Pons (tissue), 1 donor: ENCODE measurements at regions not wholly inside any gene's neighbourhood (a gene's known extent, or its start where the extent isn't known, plus 50 kb on each side); places are given as distances from the start of the nearest gene placed in this dataset.

Experiments
- DNase-seq: peaks from one replicate; pipeline ENCODE4 v3.0.0-alpha.2; 2016; ENCODE audit warnings: low spot score

DNA sequence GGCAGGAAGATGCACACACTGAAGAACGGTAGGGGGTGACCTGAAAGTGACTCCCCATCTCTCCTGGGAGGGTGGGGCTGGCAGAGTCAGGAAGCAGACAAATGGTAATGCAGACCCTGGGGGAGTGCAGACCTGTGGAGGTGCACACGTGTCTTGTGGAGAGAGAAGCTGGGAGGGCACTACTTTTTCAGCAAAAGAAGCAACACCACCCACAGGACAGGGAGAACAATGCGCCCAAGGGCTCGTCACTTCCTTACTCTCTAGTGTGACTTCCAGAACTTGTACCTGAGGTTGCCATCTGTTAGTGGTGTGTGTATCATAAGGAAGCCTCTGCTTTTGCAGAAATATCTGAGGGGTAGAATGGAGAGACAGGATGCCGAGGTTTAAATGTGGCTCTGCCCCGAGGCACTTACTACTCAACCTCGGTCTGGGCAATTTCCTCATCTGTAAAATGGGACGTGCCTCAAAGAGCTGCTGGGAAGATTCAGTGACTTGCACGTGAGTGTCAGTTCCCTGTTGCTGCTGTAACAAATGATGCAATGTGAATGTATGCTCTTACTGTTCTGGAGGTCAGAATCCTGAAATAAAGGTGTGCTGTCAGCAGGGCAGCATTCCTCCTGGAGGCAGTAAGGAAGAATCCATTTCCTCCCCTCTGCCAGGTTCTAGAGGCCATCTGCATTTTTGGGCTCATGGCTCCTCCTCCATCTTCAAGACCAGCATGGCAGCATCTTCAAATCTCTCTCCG is 323.4 kb downstream of the SHANK2 start:
- DNase-seq: no peak

DNA sequence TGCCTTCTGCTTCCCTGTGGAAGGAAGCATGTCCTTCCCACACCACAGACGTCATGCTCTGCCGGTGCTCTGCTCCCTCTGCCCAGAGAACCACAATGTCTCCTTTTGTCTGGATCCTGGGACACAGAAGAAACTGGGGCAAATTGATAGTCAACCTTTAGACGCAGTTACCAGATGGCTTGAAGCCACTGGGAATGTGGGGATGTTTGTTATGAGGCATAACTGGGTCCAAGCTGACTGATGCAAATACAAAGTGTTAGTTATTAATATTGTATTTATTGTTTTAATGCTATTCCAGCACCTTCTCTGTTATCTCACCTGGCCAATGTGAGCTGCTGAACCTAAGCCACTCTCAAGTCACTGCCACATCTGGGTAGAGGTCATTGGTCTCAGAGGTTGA is 322.2 kb downstream of the SHANK2 start:
- no peak for DNase-seq

DNA sequence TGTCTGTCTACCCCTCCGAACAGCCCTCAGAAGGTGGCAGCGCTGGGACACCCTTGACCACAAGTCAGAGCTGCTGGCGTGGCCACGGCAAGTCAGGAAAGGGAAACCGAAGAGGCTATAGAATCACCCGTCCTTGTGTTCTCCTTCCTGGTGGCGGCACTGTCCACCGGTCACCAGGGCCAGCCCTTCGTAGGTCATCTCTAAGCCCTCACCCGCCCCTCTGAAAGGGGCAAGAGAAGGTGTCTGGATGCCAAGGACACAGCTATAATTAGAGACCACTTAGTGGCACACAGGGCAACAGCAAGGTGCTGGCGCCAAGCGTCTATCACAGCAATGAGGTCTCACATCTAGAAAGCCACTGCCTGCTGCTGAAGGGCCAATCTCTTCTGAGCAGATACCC is 320.9 kb downstream of the SHANK2 start:
- DNase-seq: no peak

DNA sequence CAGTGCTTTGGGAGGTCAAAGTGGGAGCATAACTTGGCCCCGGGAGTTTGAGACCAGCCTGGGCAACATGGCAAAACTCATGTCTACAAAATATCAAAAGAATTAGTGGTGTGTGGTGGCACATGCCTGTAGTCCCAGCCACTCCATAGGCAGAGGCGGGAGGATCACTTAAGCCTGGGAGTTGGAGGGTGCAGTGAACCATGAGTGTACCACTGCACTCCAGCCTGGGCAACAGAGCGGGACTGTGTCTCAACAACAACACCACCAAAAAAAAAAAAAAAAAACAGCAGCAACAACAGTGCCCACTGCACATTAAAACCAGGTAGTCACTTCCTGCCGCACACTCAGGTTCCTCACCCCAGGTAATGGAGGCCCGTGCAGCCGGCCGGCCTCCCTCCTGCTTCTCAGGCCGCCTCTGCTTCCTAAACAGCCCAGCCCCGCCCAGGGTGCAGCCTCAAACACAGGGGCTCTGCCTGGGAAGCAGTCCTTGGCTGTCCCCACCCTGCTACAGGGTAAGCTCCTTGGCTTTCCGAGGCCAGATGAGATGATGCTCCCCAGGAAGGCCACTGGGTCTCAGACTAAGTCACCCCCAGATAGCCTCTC is 318.3 kb downstream of the SHANK2 start:
- no peak for DNase-seq

DNA sequence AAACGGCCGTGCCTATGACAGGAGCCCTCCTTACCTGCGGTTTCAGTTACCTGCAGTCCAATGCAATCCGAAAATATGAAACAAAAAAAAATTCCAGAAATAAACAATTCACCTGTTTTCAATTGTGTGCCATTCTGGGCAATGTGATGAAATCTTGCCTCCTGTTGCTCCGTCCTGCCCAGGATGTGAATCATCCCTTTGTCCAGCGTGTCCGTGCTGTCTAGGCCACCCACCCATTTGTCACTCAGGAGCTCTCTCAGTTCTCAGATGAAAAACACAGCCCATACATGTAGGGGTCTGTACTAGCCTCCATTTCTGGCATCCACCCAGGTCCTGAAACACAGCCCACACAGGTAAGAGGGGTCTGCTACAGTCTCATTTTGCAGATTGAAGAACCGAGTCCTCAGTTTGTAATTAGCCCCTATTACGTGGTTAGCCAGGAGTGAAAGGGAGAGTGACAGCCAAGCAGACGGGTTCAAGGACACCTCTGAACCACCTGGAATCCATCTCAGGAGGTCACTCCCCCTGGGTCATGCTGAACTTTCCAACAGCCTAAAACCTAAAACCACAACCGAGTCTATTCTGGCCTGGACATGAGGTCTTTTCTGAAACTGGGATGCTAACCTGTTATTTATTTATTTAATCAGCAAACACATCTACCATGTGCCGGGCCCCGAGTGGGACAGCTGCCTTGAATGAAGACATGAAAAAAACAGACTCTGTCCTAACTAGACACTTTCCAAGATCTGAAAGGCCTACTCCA is 317.2 kb downstream of the SHANK2 start:
- DNase-seq: no peak

DNA sequence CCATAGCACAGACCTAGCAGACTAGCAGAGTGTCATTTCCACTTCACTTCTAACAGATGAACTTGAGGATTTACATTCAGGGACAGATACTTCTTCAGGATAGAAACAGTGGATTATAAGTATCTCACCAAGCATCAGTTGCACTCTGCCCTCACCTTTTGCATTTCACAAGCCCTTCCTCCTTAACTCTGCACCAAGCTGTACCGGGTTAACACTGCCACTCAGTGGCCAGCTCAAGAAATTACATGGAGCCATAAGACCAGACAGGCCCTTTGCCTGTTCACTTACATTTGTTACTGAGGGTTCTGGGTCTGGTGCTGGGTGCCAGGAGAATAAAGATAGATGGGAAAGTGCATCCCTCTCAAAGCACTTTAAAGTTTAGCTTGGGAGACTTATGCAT is 309.8 kb downstream of the SHANK2 start:
- DNase-seq: no peak

DNA sequence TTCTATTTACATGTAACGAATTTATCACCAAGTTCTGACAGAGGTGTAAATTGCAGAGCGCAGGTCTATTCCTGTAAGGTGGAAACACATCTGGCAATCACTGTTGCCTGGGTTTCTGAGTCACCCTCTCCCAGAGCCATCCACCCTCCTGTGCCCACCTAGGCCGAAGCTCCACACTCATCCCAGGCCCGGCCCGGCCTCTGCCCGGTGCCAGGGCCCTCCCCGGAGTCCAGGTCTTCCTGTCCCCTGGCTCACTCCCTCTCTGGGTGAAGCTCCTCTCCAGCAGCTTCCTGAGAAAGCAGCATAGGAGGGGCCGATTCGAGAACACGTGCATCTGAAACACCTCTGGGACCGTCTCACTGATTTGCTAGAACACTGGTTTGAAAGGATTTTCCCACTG is 308.2 kb downstream of the SHANK2 start:
- no peak for DNase-seq

DNA sequence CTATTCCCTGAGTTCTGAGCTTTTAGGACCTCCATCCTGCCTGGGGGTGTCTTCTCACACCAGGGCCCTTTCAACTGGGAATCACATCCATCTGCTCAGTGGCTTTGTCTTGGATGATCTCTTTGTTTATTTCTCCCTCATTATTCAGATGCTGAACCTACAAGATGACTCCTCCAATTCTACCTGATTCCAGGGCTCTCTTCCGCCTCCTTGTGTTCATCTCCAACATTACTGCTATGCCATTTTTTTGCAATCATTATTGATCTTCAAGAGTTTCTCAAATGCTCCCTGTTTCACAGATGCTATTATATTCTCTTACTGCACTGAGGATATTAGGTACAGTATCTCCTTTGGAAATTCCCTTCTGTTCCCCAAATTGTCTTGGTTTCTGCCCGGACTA is 307.7 kb downstream of the SHANK2 start:
- no peak for DNase-seq

DNA sequence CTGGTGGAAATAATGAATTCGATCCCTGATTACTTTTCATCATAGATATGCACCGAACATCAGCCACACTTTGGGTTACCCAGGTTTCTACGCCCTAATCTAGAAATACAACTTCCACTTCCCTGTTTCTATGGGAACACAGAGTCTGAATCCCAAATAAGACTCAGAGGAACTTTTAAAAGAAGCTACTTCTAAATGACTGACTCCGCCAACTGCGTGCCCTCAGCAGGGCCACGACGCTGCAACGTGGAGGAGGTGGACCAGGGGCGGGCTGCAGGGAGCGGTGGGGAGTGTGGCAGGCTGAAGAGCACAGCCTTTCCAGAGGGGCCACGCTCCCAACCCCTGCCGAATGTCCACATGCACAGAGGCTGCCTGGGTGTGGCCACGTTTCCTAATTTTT is 304.0 kb downstream of the SHANK2 start:
- no peak for DNase-seq

DNA sequence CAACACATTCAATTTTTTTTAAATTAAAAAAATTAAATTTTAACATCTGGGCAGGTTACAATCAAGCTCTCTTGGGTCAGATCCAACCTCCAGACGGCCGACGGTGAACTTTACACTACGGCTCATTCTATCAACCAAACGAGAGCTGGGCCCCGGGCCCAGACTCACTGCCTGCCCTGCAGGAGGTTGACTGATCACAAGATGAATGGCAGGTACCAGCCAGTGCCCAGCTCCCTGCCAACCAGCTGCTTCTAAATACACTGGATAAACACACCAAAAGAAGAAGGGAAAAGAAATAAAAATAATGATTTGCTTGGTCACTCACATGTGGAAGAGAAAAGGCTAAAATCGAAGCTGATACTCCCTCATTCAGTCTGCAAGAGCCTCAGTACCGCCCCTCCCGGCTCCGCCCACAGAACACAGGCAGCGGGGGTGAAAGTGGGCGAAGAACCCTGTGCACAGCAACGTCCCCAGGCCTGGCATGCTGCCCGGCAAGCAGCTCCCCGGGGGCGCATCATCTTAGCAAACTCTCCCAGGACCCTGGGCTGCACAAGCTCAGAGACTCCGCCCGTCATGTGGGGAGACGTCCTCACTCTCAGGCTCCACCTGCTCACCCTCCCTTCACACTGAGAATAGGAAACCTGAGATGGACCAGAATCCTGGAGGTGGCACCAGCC is 303.4 kb downstream of the SHANK2 start:
- DNase-seq: no peak

DNA sequence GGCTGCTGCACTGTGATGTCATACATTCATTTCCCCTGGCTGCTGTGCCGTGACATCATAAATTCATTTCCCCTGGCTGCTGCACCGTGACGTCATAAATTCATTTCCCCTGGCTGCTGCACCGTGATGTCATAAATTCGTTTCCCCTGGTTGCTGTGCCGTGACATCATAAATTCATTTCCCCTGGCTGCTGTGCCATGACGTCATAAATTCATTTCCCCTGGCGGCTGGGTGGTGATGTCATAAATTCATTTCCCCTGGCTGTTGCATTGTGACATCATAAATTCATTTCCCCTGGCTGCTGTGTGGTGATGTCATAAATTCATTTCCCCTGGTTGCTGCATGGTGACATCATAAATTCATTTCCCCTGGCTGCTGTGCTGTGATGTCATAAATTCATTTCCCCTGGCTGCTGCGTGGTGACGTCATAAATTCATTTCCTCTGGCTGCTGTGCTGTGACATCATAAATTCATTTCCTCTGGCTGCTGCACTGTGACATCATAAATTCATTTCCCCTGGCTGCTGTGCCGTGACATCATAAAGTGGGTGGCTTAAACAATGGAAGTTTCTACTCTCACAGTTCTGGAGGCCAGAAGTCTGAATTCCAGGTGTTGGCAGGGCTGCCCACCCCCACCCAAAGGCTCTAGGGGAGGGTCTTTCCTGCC is 301.1 kb downstream of the SHANK2 start:
- no peak for DNase-seq

DNA sequence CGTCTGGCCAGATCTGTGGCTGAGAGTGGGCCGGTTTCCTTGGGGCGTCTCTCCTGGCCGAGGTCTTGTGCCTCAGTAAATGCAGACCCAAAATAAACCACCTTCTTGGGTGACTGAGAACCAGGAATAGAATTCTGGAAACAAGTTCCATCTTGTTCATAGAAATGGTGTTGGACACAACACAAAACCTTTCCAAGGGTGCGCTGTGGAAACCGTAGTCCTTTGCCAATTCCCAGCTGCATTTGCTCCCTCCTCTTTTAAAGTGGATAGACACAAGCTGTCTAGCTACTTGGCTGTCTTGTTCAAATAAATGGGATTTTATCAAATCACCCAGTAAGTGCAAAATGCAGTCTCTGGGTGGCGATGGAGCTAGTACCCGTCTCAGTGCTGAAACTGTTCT is 300.2 kb downstream of the SHANK2 start:
- DNase-seq: peak; percentile 6

DNA sequence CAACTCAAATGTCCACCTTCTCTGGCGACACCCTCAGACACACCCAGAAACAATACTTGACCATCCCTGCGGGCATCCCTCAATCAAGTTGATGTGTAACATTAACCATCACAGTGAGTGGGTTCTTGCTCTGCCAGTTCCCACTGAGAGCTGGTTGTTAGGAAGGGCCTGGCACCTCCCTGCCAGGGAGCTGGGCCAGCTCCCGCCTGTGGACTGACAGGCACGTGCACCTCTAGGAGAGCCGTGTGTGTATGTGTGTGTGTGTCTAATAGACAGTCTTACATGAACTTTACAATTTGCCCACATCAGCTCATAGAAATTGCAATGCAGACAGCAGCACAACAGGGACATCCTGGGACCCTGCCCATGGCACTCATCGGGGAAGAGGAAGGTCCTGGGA is 298.7 kb downstream of the SHANK2 start:
- DNase-seq: no peak

DNA sequence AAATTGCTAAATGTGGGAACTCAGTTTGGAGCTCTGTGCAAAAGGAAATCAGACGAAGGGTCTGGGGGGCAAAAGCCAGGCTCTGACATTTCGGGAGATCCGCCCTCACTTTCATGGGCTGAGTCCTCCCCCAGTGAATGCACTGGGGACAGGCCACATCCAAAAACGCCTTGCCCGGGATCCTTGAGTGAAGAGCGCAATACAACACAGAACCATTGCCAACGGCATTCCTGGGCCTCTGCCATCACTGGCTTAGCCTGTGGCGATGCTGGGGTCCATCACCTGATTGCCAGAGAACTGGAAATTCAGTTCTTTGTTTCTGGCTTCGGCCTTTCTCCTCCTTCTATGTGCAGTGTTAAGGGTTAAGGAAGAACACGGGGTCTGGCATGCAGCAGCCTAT is 297.9 kb downstream of the SHANK2 start:
- no peak for DNase-seq
